ES-I3 (cell line): ENCODE measurements at regions not wholly inside any gene's neighbourhood (a gene's known extent, or its start where the extent isn't known, plus 50 kb on each side); places are given as distances from the start of the nearest gene placed in this dataset.
"Not testable (repeated sequence)": the region's sequence is repeated elsewhere in the genome, so short reads cannot be mapped to it uniquely, and the experiment has no call there.

ENCODE experiments used
- H3K36me3 ChIP-seq: 2 replicates; pipeline ENCODE4 v1.6.1; 2013; ENCODE audit warnings: mild to moderate bottlenecking, low read length, control low read depth, moderate library complexity; ENCODE audit not compliant: insufficient read depth
- H3K4me1 ChIP-seq: 2 replicates; pipeline ENCODE4 v1.6.1; 2013; ENCODE audit warnings: mild to moderate bottlenecking, control low read depth, low read length; ENCODE audit not compliant: insufficient read depth
- H3K9ac ChIP-seq: 2 replicates; pipeline ENCODE4 v1.6.1; 2013; ENCODE audit warnings: low read depth, mild to moderate bottlenecking, low read length, moderate library complexity
- H3K9me3 ChIP-seq: 2 replicates; pipeline ENCODE4 v1.6.1; 2013; ENCODE audit warnings: mild to moderate bottlenecking, low read length, moderate library complexity; ENCODE audit not compliant: control insufficient read depth, insufficient read depth

- Histone ChIP-seq H3K9me3 (no peaks in the 10 kb centered on the region), H3K4me1 (no peaks in the 10 kb centered on the region), H3K9ac (no peak overlapping the region), H3K36me3 (no peaks in the 10 kb centered on the region)
Observed at GRCh38 chr1:101367630-101368029, 130.8 kb downstream of the S1PR1 start.

- H3K9me3 ChIP-seq = no peaks in the 10 kb centered on the region; the same call in 1 of the 2 replicates
- H3K36me3 ChIP-seq = no peaks in the 10 kb centered on the region
- H3K9ac ChIP-seq = no peak overlapping the region
- H3K4me1 ChIP-seq = no peaks in the 10 kb centered on the region
Observed at GRCh38 chr1:101370488-101370887, 133.7 kb downstream of the S1PR1 start.

GRCh38 chr1:101371259-101371658, 134.4 kb downstream of the S1PR1 start:
- no peaks in the 10 kb centered on the region; the same call in 1 of the 2 replicates for H3K9me3 ChIP-seq
- H3K9ac ChIP-seq = no peak overlapping the region
- no peaks in the 10 kb centered on the region for H3K4me1 ChIP-seq
- no peaks in the 10 kb centered on the region for H3K36me3 ChIP-seq

- Histone ChIP-seq H3K9ac (no peak overlapping the region), H3K36me3 (no peaks in the 10 kb centered on the region), H3K9me3 (no peaks in the 10 kb centered on the region; the same call in 1 of the 2 replicates), H3K4me1 (no peaks in the 10 kb centered on the region)
Observed at GRCh38 chr1:101373570-101373969, 136.8 kb downstream of the S1PR1 start.

- not testable (repeated sequence) for H3K9me3 ChIP-seq, H3K4me1 ChIP-seq, H3K9ac ChIP-seq, H3K36me3 ChIP-seq
Observed at GRCh38 chr1:101375448-101375847, 138.6 kb downstream of the S1PR1 start.

GRCh38 chr1:101376121-101377083, 139.6 kb downstream of the S1PR1 start:
- Histone ChIP-seq H3K9ac (no peak overlapping the region), H3K9me3 (no peaks in the 10 kb centered on the region; the same call in 1 of the 2 replicates), H3K4me1 (no peaks in the 10 kb centered on the region), H3K36me3 (no peaks in the 10 kb centered on the region; the same call in 1 of the 2 replicates)

GRCh38 chr1:101377084-101377835, 140.4 kb downstream of the S1PR1 start:
- H3K36me3 ChIP-seq = no peaks in the 10 kb centered on the region; the same call in 1 of the 2 replicates
- no peaks in the 10 kb centered on the region; the same call in 1 of the 2 replicates for H3K9me3 ChIP-seq
- no peak overlapping the region for H3K9ac ChIP-seq
- peaks cover 6% of the 10 kb centered on the region; the same call in 1 of the 2 replicates for H3K4me1 ChIP-seq

- no peaks in the 10 kb centered on the region; the same call in 1 of the 2 replicates for H3K36me3 ChIP-seq
- peaks cover 6% of the 10 kb centered on the region; the same call in 1 of the 2 replicates for H3K4me1 ChIP-seq
- H3K9ac ChIP-seq = no peak overlapping the region
- H3K9me3 ChIP-seq = no peaks in the 10 kb centered on the region; the same call in 1 of the 2 replicates
Observed at GRCh38 chr1:101379037-101379436, 142.2 kb downstream of the S1PR1 start.

- H3K9me3 ChIP-seq = no peaks in the 10 kb centered on the region; the same call in 1 of the 2 replicates
- no peak overlapping the region for H3K9ac ChIP-seq
- peaks cover 6% of the 10 kb centered on the region; the same call in 1 of the 2 replicates for H3K4me1 ChIP-seq
- no peaks in the 10 kb centered on the region; the same call in 1 of the 2 replicates for H3K36me3 ChIP-seq
Observed at GRCh38 chr1:101379950-101380349, 143.1 kb downstream of the S1PR1 start.

GRCh38 chr1:101382135-101382534, 145.3 kb downstream of the S1PR1 start:
- Histone ChIP-seq H3K9ac (no peak overlapping the region), H3K4me1 (peaks cover 6% of the 10 kb centered on the region; the same call in 1 of the 2 replicates), H3K36me3 (no peaks in the 10 kb centered on the region; the same call in 1 of the 2 replicates), H3K9me3 (peaks cover 4% of the 10 kb centered on the region; the same call in 1 of the 2 replicates)

- H3K36me3 ChIP-seq = no peaks in the 10 kb centered on the region
- no peak overlapping the region for H3K9ac ChIP-seq
- no peaks in the 10 kb centered on the region for H3K4me1 ChIP-seq
- H3K9me3 ChIP-seq = 0 out of 2 replicates have a peak, but pooled peaks cover 4% of the 10 kb centered on the region
Observed at GRCh38 chr1:101388904-101389546, 152.2 kb downstream of the S1PR1 start.

GRCh38 chr1:101389547-101389929, 152.7 kb downstream of the S1PR1 start:
- H3K9me3 ChIP-seq = 0 out of 2 replicates have a peak, but pooled peaks cover 4% of the 10 kb centered on the region
- no peak overlapping the region for H3K9ac ChIP-seq

GRCh38 chr1:101392552-101392951, 155.7 kb downstream of the S1PR1 start:
- Histone ChIP-seq H3K9ac (no peak overlapping the region), H3K36me3 (no peaks in the 10 kb centered on the region), H3K4me1 (no peaks in the 10 kb centered on the region), H3K9me3 (no peaks in the 10 kb centered on the region)

More at GRCh38 chr1:101389547-101389929, 152.7 kb downstream of the S1PR1 start:
- Histone ChIP-seq H3K4me1 (no peaks in the 10 kb centered on the region), H3K36me3 (no peaks in the 10 kb centered on the region)

GRCh38 chr1:101394041-101394440, 157.2 kb downstream of the S1PR1 start:
- Histone ChIP-seq H3K4me1 (no peaks in the 10 kb centered on the region), H3K9me3 (no peaks in the 10 kb centered on the region), H3K9ac (no peak overlapping the region), H3K36me3 (no peaks in the 10 kb centered on the region)
